ENCODE measurements at regions not wholly inside any gene's neighbourhood (a gene's known extent, or its start where the extent isn't known, plus 50 kb on each side); places are given as distances from the start of the nearest gene placed in this dataset.
"Not testable (repeated sequence)": the region's sequence is repeated elsewhere in the genome, so short reads cannot be mapped to it uniquely, and the experiment has no call there.

DNA sequence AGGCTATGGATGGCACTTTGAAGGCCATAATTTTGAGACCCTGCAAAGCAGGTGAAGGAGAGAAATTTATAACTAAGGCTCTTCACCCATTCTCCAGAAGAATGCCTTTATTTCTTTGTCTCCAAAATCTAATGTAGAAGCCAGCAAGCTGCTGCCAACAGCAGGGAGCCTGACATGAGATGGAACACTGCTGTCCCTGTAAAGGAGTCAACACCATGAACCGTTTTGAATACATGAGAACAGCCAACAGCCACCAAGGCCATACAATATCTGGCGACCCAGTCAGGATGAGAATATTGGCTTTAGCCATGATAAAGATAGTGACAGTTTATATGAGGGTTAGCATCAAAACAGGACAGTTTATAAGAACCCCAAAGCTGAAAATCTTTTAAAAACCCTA is 121.2 kb upstream of the LIFR start:
- H3K27me3 ChIP-seq (ENCODE audit: insufficient read depth, low read length, poor library complexity, severe bottlenecking): no peaks in the 10 kb centered on the region
- H4K20me1 ChIP-seq (ENCODE audit: insufficient read depth, low read length, poor library complexity, severe bottlenecking): no peaks in the 10 kb centered on the region
- TF ChIP-seq, protein P1, sequence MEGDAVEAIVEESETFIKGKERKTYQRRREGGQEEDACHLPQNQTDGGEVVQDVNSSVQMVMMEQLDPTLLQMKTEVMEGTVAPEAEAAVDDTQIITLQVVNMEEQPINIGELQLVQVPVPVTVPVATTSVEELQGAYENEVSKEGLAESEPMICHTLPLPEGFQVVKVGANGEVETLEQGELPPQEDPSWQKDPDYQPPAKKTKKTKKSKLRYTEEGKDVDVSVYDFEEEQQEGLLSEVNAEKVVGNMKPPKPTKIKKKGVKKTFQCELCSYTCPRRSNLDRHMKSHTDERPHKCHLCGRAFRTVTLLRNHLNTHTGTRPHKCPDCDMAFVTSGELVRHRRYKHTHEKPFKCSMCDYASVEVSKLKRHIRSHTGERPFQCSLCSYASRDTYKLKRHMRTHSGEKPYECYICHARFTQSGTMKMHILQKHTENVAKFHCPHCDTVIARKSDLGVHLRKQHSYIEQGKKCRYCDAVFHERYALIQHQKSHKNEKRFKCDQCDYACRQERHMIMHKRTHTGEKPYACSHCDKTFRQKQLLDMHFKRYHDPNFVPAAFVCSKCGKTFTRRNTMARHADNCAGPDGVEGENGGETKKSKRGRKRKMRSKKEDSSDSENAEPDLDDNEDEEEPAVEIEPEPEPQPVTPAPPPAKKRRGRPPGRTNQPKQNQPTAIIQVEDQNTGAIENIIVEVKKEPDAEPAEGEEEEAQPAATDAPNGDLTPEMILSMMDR (conservative IDR thresholded peaks at IDR 0.05; ENCODE audit: low read length): no peak
- no peak for TF ChIP-seq EZH2phosphoT487 (IDR thresholded peaks at IDR 0.05; ENCODE audit: borderline replicate concordance)
- H3K4me1 ChIP-seq (ENCODE audit: insufficient read depth, low read length, poor library complexity, severe bottlenecking): no peaks in the 10 kb centered on the region
- H3K9me2 ChIP-seq (replicated peaks; ENCODE audit: low read depth, low read length): no peaks in the 10 kb centered on the region
- H3K9ac ChIP-seq (ENCODE audit: low read depth, low read length, poor library complexity, severe bottlenecking): no peak overlapping the region
- no peak overlapping the region for H3K4me2 ChIP-seq (ENCODE audit: low read depth, low read length, poor library complexity, severe bottlenecking)
- H3K4me3 ChIP-seq (ENCODE audit: low read length, poor library complexity, severe bottlenecking): no peak overlapping the region
- no peaks in the 10 kb centered on the region for H3F3A ChIP-seq (ENCODE audit: low read depth)
- H3K9me3 ChIP-seq (ENCODE audit: insufficient read depth, low read depth, low read length): no peaks in the 10 kb centered on the region
- H3K36me3 ChIP-seq (ENCODE audit: insufficient read depth, low read length): no peaks in the 10 kb centered on the region
- no peak overlapping the region for H2AFZ ChIP-seq (ENCODE audit: low read length)
- no peaks in the 10 kb centered on the region for H3K79me2 ChIP-seq (ENCODE audit: insufficient read depth, low read length)

DNA sequence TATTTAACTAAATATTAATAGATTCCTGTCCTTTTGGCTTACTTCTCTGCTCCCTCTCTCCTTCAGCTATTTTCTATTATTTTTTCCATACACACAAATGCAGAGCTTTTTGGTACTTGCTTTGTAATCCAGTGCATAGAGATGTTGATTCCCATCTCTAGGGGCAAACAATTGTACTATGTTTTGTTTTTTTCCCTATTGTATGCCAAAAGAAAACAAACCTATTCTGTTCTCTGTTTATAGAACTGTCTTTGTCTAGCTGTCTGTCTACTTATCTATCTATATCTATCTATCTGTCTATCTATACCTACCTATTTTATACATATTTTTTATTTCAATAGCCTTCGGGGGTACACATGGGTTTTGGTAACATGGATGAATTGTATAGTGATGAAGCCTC is 121.6 kb upstream of the LIFR start:
- no peaks in the 10 kb centered on the region for H3K4me1 ChIP-seq (ENCODE audit: insufficient read depth, low read length, poor library complexity, severe bottlenecking)
- H3K27me3 ChIP-seq (ENCODE audit: insufficient read depth, low read length, poor library complexity, severe bottlenecking): no peaks in the 10 kb centered on the region
- no peak overlapping the region for H2AFZ ChIP-seq (ENCODE audit: low read length)
- no peaks in the 10 kb centered on the region for H3K9me2 ChIP-seq (replicated peaks; ENCODE audit: low read depth, low read length)
- no peak overlapping the region for H3K9ac ChIP-seq (ENCODE audit: low read depth, low read length, poor library complexity, severe bottlenecking)
- no peaks in the 10 kb centered on the region for H3K9me3 ChIP-seq (ENCODE audit: insufficient read depth, low read depth, low read length)
- no peak overlapping the region for H3K4me3 ChIP-seq (ENCODE audit: low read length, poor library complexity, severe bottlenecking)
- H4K20me1 ChIP-seq (ENCODE audit: insufficient read depth, low read length, poor library complexity, severe bottlenecking): no peaks in the 10 kb centered on the region
- no peaks in the 10 kb centered on the region for H3F3A ChIP-seq (ENCODE audit: low read depth)
- no peaks in the 10 kb centered on the region for H3K36me3 ChIP-seq (ENCODE audit: insufficient read depth, low read length)
- TF ChIP-seq EZH2phosphoT487 (IDR thresholded peaks at IDR 0.05; ENCODE audit: borderline replicate concordance): no peak
- TF ChIP-seq, protein P1 (conservative IDR thresholded peaks at IDR 0.05; ENCODE audit: low read length): no peak
- no peak overlapping the region for H3K4me2 ChIP-seq (ENCODE audit: low read depth, low read length, poor library complexity, severe bottlenecking)
- H3K79me2 ChIP-seq (ENCODE audit: insufficient read depth, low read length): no peaks in the 10 kb centered on the region

DNA sequence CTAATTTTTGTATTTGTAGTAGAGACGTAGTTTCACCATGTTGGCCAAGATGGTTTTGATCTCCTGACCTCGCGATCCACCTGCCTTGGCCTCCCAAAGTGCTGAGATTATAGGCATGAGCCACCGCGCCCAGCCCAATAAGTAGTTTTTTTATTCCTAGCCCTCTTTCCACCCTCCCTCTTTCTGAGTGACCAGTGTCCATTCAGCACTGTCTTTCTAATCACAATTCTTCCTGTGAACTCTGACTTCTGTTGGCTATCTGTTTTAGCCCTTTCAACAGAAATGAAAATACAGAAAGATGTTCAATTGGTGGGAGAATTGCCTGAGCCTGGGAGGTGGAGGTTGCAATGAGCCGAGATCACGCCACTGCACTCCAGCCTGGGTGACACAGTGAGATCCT is 122.3 kb upstream of the LIFR start:
- not testable (repeated sequence) for H3K9me2 ChIP-seq (replicated peaks; ENCODE audit: low read depth, low read length); H3K9ac ChIP-seq (ENCODE audit: low read depth, low read length, poor library complexity, severe bottlenecking); H3K36me3 ChIP-seq (ENCODE audit: insufficient read depth, low read length); H3K4me3 ChIP-seq (ENCODE audit: low read length, poor library complexity, severe bottlenecking); H3K9me3 ChIP-seq (ENCODE audit: insufficient read depth, low read depth, low read length); H2AFZ ChIP-seq (ENCODE audit: low read length); H4K20me1 ChIP-seq (ENCODE audit: insufficient read depth, low read length, poor library complexity, severe bottlenecking); H3K79me2 ChIP-seq (ENCODE audit: insufficient read depth, low read length); H3K4me1 ChIP-seq (ENCODE audit: insufficient read depth, low read length, poor library complexity, severe bottlenecking); H3K4me2 ChIP-seq (ENCODE audit: low read depth, low read length, poor library complexity, severe bottlenecking); H3F3A ChIP-seq (ENCODE audit: low read depth); H3K27me3 ChIP-seq (ENCODE audit: insufficient read depth, low read length, poor library complexity, severe bottlenecking)

- Histone ChIP-seq H3F3A (ENCODE audit: low read depth) (no peaks in the 10 kb centered on the region), H3K27me3 (ENCODE audit: insufficient read depth, low read length, poor library complexity, severe bottlenecking) (no peaks in the 10 kb centered on the region), H3K4me3 (ENCODE audit: low read length, poor library complexity, severe bottlenecking) (no peak overlapping the region), H3K9ac (ENCODE audit: low read depth, low read length, poor library complexity, severe bottlenecking) (no peak overlapping the region), H3K9me3 (ENCODE audit: insufficient read depth, low read depth, low read length) (no peaks in the 10 kb centered on the region), H3K4me1 (ENCODE audit: insufficient read depth, low read length, poor library complexity, severe bottlenecking) (no peaks in the 10 kb centered on the region), H3K79me2 (ENCODE audit: insufficient read depth, low read length) (no peaks in the 10 kb centered on the region), H3K4me2 (ENCODE audit: low read depth, low read length, poor library complexity, severe bottlenecking) (no peak overlapping the region), H3K36me3 (ENCODE audit: insufficient read depth, low read length) (no peaks in the 10 kb centered on the region), H4K20me1 (ENCODE audit: insufficient read depth, low read length, poor library complexity, severe bottlenecking) (no peaks in the 10 kb centered on the region), H3K9me2 (replicated peaks; ENCODE audit: low read depth, low read length) (no peaks in the 10 kb centered on the region), H2AFZ (ENCODE audit: low read length) (no peak overlapping the region)
- TF ChIP-seq, protein P1 (conservative IDR thresholded peaks at IDR 0.05; ENCODE audit: low read length): no peak
- no peak for TF ChIP-seq EZH2phosphoT487 (IDR thresholded peaks at IDR 0.05; ENCODE audit: borderline replicate concordance)
Observed at GRCh38 chr5:38680094-38680825, 123.8 kb upstream of the LIFR start.
